ENCODE measurements at regions not wholly inside any gene's neighbourhood (a gene's known extent, or its start where the extent isn't known, plus 50 kb on each side); places are given as distances from the start of the nearest gene placed in this dataset.

DNA sequence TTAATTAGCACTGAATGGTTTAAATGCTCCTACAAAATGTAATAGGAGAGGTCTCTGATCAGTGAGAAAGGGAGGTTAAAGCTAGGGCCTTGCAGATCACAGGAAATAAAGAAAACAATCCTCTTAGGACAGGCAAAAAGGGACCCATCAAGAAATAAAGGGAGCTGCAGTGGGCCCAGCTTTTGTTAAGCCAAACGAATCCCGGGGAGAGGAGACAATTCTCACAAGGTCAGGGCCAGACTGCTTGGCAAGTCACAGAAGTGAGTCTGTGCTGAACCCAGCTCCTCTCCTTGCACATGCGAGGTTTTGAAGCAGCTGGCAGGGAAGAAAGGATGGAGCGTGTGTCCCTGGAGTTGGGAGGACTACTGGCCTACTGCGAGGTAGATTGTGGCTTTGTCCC lies 285.8 kb downstream of the COG6 start:
- TF ChIP-seq CTCF (conservative IDR thresholded peaks at IDR 0.05; ENCODE audit: low read depth, low read length), result no peak
- H3K4me3 ChIP-seq (ENCODE audit: low read depth, low read length), result no peak overlapping the region
- no peak for DNase-seq (ENCODE audit: low read depth)

- peak; percentile 38 for DNase-seq (ENCODE audit: low read depth)
- no peak overlapping the region for H3K4me3 ChIP-seq (ENCODE audit: low read depth, low read length)
- TF ChIP-seq CTCF (conservative IDR thresholded peaks at IDR 0.05; ENCODE audit: low read depth, low read length), result peak; percentile 18
These were observed 286.6 kb downstream of the COG6 start for GRCh38 chr13:39941911-39942551.

DNA sequence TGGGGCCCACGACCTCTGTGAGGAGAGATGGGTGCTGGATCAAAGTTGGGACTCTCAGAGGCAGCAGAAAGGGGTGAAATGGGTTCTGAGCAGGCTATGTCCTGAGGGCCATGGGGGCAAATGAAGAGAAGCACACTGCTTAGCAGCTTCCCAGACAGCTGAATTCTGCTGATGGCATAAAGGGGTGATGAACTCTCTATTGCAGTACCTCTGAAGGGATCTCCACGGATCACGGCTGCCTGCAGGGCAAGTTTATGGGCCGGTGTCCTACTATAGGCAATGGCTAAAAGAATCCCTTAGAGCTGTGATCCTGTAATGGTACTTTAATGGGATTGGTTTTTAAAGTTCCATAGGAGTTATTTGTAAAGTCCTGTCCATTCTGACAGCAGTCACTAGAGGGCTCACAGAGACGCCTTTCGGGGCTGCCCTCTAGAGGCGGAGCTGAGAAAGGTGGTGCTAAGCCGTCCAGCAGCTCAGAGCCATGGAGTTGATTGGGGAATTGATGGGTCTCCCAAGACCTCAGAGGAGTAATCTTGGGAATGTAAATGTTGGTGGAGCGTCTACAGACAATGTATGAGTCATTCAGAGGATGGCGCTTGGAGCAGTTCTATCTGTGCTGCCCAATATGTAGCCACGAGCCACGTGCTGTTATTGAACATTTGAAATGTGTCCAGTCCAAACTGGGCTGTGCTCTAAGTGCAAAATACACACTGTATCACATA lies 287.3 kb downstream of the COG6 start:
- no peak overlapping the region for H3K4me3 ChIP-seq (ENCODE audit: low read depth, low read length)
- peak; percentile 99 for TF ChIP-seq CTCF (conservative IDR thresholded peaks at IDR 0.05; ENCODE audit: low read depth, low read length)
- DNase-seq (ENCODE audit: low read depth), result peak; percentile 94

GRCh38 chr13:39943711-39944110 lies 288.2 kb downstream of the COG6 start:
- no peak overlapping the region for H3K4me3 ChIP-seq (ENCODE audit: low read depth, low read length)
- DNase-seq (ENCODE audit: low read depth), result no peak
- no peak for TF ChIP-seq CTCF (conservative IDR thresholded peaks at IDR 0.05; ENCODE audit: low read depth, low read length)

- no peak overlapping the region for H3K4me3 ChIP-seq (ENCODE audit: low read depth, low read length)
- no peak for TF ChIP-seq CTCF (conservative IDR thresholded peaks at IDR 0.05; ENCODE audit: low read depth, low read length)
- DNase-seq (ENCODE audit: low read depth), result no peak
These were observed 289.8 kb downstream of the COG6 start for GRCh38 chr13:39945226-39945625.

DNA sequence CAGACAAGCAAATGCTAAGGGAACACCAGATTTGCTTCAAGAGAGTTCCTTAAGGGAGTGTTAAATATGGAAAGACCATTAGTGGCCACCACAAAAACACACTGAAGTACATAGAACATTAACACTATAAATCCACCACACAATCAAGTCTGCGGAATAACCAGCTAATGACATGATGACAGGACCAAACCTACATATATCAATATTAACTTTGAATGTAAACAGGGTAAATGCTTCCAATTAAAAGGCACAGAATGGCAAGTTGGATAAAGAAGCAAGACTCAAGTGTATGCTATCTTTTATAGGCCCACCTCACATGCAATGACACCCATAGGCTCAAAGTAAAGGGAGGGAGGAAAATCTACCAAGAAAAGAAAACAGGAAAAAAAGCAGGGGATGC lies 291.3 kb downstream of the COG6 start:
- no peak overlapping the region for H3K4me3 ChIP-seq (ENCODE audit: low read depth, low read length)
- DNase-seq (ENCODE audit: low read depth), result no peak
- no peak for TF ChIP-seq CTCF (conservative IDR thresholded peaks at IDR 0.05; ENCODE audit: low read depth, low read length)

DNA sequence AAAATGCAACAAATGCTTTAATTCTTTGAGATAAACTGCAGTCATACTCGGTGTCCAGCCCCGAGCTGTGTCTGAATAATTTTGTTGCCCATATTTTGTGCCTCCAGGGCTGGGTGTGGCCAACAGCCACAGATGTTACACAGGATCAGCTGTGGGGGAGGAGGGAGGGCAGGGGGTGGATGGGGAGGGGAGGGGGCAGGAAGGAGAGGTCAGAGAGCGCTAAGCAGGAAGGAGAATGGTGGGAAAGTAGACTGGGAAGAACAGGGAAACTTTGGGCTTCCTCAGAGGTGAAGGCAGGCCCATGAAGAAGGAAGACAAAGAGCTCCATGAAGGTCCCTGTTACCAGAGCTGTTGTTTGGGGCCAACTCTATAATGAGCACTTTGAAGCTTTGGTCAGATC lies 295.8 kb downstream of the COG6 start:
- no peak for TF ChIP-seq CTCF (conservative IDR thresholded peaks at IDR 0.05; ENCODE audit: low read depth, low read length)
- no peak for DNase-seq (ENCODE audit: low read depth)
- H3K4me3 ChIP-seq (ENCODE audit: low read depth, low read length), result no peak overlapping the region

Data from choroid plexus epithelial cell (primary cell).